ENCODE measurements at regions not wholly inside any gene's neighbourhood (a gene's known extent, or its start where the extent isn't known, plus 50 kb on each side); places are given as distances from the start of the nearest gene placed in this dataset.

- no peak for DNase-seq
Measured at GRCh38 chr12:123077298-123078119, 73.4 kb downstream of the PITPNM2 start.

GRCh38 chr12:123076604-123077297 lies 74.1 kb downstream of the PITPNM2 start:
- DNase-seq: peak; percentile 40

GRCh38 chr12:123075646-123076171 lies 75.2 kb downstream of the PITPNM2 start:
- peak; percentile 70 for DNase-seq

- DNase-seq: no peak
Measured at GRCh38 chr12:123075087-123075645, 75.7 kb downstream of the PITPNM2 start.

- DNase-seq: no peak
Measured at GRCh38 chr12:123073962-123074801, 76.7 kb downstream of the PITPNM2 start.

GRCh38 chr12:123073292-123073691 lies 77.6 kb downstream of the PITPNM2 start:
- no peak for DNase-seq

- no peak for DNase-seq
Measured at GRCh38 chr12:123071857-123072256, 79.0 kb downstream of the PITPNM2 start.

GRCh38 chr12:123071099-123071800 lies 79.6 kb downstream of the PITPNM2 start:
- DNase-seq: no peak

GRCh38 chr12:123070267-123071081 lies 80.4 kb downstream of the PITPNM2 start:
- DNase-seq: no peak

- DNase-seq: no peak
Measured at GRCh38 chr12:123069436-123070266, 81.2 kb downstream of the PITPNM2 start.

- DNase-seq: no peak
Measured at GRCh38 chr12:123067654-123068053, 83.2 kb downstream of the PITPNM2 start.

- DNase-seq: no peak
Measured at GRCh38 chr12:123066384-123066710, 84.5 kb downstream of the PITPNM2 start.

GRCh38 chr12:123065676-123066383 lies 85.1 kb downstream of the PITPNM2 start:
- no peak for DNase-seq

GRCh38 chr12:123064885-123065619 lies 84.6 kb downstream of the ARL6IP4 start:
- no peak for DNase-seq

GRCh38 chr12:123064366-123064765 lies 83.9 kb downstream of the ARL6IP4 start:
- DNase-seq: no peak

GRCh38 chr12:123063535-123063934 lies 83.1 kb downstream of the ARL6IP4 start:
- no peak for DNase-seq

GRCh38 chr12:123062681-123063486 lies 82.4 kb downstream of the ARL6IP4 start:
- no peak for DNase-seq
